Right lobe of liver (tissue), 4 donors: ENCODE measurements at regions not wholly inside any gene's neighbourhood (a gene's known extent, or its start where the extent isn't known, plus 50 kb on each side); places are given as distances from the start of the nearest gene placed in this dataset.

ENCODE experiments used
- POLR2A ChIP-seq: fragments of 450-650 bp; IDR thresholded peaks from one replicate; pipeline ENCODE4 v1.6.1; 2017; ENCODE audit warnings: antibody characterized with exemption, mild to moderate bottlenecking
- TF ChIP-seq, protein P1 (sequence below), 4 donors: fragments of 200-600 bp in 3 of 4; fragments of 450-650 bp in 1 of 4; IDR thresholded peaks; one replicate each; pipeline versions ENCODE4 v1.5.1 to v1.8.0; 2016 to 2022; ENCODE audit warnings: antibody characterized with exemption in 4 of 4, mild to moderate bottlenecking in 2 of 4
- donor health status: DM: no; HTN: no; CAD: no.
- donor health status: DM: no; HTN: no; CAD: no.
- donor health status: DM: no; HTN: yes; CAD: no.

DNA sequence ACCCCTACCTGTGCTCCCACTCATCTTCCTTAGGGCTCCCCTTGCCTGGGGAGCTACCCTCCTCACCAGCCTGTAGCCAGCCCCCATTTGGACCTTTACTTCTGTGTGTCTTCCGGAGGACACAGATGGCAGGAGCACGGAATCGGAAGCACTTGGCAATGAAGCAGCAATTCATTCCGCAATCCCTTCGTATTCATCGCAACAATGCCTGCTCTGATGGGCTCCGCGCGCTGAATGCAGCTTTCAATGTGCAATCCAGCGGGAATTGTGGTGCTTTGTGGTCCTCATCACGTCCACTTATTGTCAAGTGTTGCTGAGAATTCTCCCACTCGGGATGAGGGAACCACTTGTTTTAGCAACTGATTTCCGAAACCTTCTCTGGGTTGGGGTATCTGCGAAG, 336.0 kb downstream of the DHX35 start:
- no peak for TF ChIP-seq POLR2A
- TF ChIP-seq, protein P1, sequence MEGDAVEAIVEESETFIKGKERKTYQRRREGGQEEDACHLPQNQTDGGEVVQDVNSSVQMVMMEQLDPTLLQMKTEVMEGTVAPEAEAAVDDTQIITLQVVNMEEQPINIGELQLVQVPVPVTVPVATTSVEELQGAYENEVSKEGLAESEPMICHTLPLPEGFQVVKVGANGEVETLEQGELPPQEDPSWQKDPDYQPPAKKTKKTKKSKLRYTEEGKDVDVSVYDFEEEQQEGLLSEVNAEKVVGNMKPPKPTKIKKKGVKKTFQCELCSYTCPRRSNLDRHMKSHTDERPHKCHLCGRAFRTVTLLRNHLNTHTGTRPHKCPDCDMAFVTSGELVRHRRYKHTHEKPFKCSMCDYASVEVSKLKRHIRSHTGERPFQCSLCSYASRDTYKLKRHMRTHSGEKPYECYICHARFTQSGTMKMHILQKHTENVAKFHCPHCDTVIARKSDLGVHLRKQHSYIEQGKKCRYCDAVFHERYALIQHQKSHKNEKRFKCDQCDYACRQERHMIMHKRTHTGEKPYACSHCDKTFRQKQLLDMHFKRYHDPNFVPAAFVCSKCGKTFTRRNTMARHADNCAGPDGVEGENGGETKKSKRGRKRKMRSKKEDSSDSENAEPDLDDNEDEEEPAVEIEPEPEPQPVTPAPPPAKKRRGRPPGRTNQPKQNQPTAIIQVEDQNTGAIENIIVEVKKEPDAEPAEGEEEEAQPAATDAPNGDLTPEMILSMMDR (IDR thresholded peaks at IDR 0.05), result no peak
